GM18951 (cell line): ENCODE measurements at regions not wholly inside any gene's neighbourhood (a gene's known extent, or its start where the extent isn't known, plus 50 kb on each side); places are given as distances from the start of the nearest gene placed in this dataset.
"Not testable (repeated sequence)": the region's sequence is repeated elsewhere in the genome, so short reads cannot be mapped to it uniquely, and the experiment has no call there.

Experiments used
- POLR2A ChIP-seq: IDR thresholded peaks from 4 replicates; pipeline ENCODE4 v1.6.1; 2011; ENCODE audit warnings: mild to moderate bottlenecking; ENCODE audit not compliant: insufficient read length, insufficient read depth; ENCODE audit errors: extremely low read depth
- in situ Hi-C: fragments of 300-500 bp; cut with MboI; formaldehyde crosslinking; loops from one replicate; pipeline ENCODE4 v1.12.0; 2022; ENCODE audit warnings: low sequenced_read_pairs, mixed read lengths, inconsistent platforms; ENCODE audit not compliant: unreplicated experiment

DNA sequence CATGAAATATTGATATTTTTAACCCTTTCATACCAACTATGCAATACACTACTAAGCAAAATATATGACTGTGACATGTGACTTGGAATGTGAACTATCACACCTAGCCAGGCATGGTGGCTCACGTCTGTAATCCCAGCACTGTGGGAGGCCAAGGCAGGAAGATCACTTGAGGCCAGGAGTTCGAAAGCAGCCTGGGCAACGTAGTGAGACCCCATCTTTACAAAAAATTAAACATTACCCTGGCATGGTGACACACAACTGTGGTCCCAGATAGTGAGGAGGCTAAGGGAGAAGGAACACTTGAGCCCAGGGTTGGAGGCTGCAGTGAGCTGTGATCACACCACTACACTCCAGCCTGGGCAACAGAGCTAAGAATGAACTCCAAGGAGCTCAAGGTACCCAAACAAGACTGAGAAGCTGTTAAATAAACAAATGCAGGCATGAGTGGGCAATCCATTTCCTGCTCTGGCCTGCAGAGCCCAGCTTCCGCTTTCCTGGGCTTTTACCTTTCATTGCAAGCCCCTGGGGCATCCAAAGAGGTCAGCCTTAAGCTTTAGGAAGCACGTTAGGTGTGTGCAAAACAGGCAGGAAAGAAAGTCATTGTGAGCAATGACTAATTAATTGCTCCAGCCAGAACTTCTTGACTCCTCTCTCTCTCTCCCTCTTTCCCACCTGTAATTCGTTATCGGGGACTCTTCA lies 162.1 kb upstream of the FOXK1 start:
- in situ Hi-C loops = no loop called here
- TF ChIP-seq POLR2A = no peak

DNA sequence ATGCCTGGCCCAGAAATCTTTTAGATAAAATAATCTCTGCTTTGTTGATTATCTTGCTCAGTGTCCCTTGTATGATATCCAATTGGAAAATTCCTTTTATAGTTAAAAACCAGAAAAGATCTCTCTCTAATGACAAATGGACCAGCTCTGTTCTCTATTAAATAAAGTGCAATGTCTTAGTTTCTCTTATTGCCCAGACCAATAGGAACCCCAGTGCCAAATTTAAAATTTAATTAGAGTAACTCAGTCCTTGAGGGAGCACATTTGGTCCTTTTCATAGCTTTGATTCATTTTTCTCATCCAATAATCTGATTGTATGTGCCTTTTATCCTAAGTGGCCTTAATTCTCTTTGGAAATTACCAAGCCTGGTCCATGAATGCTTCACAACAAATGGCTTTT lies 158.9 kb upstream of the FOXK1 start:
- in situ Hi-C loops = no loop called here
- no peak for TF ChIP-seq POLR2A

DNA sequence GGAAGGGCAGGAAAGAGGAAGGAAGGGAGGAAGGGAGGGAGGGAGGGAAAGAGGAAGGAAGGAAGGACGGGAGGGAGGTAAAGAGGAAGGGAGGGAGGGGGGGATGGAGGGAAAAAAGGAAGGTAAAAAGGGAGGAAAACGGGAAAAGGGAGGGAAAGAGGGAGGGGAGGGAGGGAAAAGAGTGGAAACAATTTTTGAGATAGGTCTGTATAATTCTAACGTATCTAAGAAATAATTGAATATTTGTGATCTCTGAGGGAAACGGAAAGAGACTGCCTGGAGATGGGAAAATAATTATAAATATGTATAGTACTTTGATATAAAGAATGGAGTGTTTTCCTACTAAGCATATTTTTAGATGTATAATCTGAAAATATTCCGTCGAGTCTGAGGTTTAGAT lies 158.2 kb upstream of the FOXK1 start:
- TF ChIP-seq POLR2A = no peak
- in situ Hi-C loops = no loop called here

DNA sequence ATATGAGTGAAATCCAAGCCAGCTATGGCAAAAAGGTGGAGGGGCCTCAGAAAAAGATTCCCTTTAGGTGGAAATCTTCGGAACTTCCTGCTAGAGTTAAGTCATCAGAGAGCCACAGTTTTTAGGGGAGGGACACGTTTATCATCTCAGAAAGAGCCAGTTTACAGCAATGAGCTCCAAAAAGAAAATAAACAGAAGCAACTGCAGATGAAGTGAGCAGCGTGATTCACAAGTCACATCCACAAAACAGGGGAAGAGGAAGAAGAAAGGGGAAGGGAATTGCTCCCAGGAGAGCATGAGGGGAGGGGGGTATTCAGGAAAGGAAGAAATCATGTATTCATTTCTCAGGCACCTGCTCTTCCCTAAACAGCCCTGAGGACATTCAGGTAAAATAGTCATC lies 156.2 kb upstream of the FOXK1 start:
- in situ Hi-C loops = no loop called here
- TF ChIP-seq POLR2A = no peak

DNA sequence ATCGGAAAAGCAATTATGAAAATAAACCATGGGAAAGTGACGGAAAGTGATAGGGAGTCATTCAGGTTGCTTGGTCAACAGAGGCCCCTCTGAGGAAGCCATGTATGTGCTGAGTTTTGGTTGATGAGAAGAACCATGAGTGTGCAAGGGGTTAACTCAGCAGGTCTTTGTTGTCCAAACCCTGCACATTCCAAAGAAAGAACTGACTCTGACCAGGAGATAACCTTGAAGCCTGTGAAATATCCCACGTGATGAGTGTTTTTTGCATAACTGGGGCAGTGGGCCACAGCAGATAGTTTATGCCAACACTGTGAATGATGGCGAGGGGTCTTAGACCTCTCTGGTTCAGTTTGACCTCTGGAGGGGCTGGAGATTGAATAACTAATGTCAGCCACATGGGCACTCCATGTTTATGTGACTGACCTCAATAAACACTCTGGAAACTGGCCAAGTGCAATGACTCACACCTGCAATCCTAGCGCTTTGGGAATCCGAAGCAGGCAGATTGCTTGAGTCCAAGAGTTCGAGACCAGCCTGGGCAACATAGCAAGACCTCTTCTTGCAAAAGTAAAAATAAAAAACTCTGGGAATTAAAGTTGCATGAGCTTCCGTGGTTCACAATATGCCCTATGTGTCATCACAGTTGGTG lies 154.0 kb upstream of the FOXK1 start:
- TF ChIP-seq POLR2A = no peak
- in situ Hi-C loops = no loop called here

DNA sequence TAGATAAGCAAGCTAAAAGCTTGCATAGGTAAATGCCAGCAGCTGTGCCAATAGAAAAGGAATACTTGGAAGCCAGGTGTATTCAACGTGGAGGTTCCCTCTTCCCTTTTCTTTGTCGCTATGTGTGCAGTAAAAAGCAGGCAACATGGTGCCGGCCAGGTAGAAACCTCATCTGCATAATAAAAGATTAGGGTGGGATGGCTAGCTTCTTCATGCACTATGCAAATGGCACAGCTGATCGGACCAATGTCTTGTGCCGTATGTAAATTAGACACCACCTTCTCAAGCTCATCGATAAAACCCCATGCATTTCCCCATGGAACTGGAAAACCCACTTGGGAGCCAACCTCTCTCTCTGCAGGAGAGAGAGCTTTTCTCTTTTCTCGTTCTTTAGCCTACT lies 150.9 kb upstream of the FOXK1 start:
- in situ Hi-C loops = no loop called here
- no peak for TF ChIP-seq POLR2A

DNA sequence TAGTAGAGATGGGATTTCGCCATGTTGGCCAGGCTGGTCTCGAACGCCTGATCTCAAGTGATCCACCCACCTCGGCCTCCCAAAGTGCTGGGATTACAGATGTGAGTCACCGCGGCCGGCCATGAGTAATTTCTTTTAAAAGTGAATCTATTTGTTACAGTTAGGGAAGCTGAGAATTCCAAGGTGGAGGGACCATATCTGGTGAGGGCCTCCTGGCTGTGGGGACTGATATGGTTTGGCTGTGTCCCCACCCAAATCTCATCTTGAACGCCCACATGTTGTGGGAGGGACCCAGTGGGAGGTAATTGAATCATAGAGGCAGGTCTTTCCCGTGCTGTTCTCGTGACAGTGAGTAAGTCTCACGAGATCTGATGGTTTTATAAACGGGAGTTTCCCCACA lies 148.8 kb upstream of the FOXK1 start:
- in situ Hi-C loops = not testable (repeated sequence)

DNA sequence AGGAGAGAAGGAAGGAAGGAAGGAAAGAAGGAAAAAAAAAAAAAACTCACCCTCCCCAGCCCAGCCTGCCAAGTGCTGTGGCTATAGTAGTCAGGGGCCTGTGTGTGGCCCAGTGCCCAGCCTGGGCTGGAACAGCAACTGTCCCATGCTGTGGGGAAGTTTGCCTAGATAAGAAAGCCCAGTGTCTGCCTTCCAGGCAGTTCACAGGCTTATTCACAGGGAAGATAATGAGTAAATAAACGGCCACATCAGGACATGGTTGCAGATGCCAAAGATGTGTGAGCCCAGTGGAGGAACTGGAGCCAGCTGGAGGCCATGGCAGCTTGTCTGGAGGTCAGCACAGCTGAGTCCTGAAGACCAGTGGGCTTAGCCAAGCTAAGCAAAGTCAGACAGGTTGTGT lies 132.4 kb upstream of the FOXK1 start:
- in situ Hi-C loops = no loop called here
- TF ChIP-seq POLR2A = no peak

DNA sequence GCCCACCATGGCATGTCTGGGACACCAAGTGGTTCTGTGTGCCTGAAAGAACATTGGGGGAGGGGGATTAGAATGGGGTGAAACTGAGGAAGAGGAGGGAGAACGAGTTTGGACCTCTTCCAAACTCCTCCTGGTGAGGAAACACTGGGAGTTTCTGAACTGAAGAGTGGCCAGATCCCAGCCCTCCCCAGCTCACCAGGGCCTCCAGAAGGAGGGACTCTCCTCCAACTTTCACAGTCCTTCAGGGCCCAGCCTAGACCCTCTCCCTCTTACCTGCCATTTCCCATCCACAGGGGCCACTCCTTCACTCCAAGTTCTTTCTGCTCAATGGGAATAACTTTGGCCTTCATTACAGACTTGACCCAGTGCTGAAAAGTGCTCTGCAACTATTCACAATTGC lies 132.0 kb upstream of the FOXK1 start:
- TF ChIP-seq POLR2A = no peak
- in situ Hi-C loops = no loop called here

DNA sequence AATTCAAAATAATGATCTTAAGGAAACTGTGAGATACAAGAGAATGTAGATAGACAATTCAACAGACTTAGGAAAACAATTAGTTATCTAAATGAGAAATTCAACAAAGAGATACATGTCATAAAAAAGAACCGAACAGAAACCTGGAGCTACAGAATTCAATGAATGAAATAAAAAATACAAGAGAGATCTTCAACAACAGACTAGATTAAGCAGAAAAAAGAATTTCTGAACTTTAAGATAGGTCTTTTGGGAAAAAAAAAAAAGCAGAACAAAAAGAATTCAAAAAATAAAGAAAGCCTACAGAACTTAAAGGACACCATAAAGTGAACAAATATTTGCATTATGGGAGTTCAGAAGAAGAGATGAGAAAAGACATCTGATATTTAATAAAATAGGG lies 129.1 kb upstream of the FOXK1 start:
- in situ Hi-C loops = no loop called here
- no peak for TF ChIP-seq POLR2A

DNA sequence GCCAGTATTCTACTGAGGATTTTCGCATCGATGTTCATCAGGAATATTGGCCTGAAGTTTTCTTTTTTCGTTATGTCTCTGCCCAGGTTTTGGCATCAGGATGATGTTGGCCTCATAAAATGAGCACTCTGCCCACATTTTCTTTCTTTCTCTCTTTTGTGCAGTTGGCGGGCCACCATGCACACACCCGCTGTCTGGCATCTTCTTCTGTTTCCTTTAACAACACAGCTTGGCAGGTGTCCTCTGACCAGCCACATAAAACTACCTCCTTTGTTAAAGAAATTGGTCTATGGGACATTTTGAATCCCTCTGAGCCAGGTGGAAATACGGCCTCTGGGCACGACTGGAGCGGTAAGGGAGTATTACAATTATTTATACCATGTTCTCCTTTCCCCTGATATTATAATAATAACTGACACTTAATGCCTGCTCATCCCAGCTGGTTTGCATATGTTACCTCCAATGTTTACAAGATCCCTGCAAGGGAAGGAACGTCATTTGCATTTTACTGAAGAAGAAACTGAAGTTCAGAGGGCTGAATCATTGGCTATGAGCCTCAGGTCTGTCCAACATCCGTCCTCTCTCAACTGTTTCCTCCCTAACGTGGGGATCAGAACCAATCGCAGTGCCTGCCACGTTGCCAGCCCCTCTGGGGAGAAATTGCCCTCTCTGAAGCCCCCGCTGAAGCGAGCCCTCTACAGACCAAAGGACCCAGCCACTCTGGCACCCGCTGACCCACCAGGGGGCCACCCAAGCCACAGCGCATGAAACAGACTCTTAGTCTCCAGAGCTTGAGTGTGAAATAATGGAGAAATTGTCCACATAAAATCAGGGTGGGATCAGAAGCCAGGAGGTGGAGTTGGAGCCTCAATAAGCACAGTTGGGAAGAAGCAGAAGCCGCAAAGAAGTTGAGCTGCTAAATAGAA lies 125.0 kb upstream of the FOXK1 start:
- TF ChIP-seq POLR2A = no peak
- in situ Hi-C loops = no loop called here

DNA sequence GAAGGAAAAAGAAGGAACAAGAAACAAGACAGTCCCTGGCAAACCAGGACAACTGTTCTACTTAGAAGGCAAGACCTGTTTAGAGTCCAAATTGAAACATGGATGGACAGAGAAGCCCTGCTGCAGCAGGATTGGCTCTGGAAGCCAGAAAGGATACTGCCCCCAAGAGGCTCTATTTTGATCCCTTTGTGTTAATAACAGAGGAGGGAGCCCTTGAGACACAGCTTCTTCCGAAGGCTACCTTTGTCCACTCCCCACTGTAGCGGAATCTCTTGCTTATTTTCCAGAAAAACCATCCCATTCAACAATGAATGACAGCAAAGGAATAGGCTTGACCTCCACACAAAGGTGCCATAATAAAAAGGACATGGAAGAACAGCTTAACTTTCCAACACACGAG lies 120.3 kb upstream of the FOXK1 start:
- in situ Hi-C loops = no loop called here
- TF ChIP-seq POLR2A = no peak

DNA sequence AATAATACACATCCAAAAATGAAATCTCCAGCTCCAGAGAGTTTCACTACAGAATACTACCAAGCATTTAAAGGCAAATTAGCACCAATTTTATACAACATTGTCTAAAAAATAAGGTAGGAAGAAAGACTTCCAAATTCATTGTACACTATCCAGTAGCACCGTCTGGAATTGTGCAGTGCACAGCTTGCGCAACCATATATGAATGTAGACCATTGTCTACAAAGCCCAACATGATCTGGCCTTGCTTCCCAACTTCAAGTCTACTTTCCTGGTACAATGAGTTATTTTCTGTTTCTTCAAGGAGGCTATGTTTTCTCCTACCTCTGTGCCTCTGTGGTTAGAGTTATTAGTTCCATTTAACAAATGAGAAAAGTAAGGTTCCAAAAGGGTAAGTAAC lies 115.4 kb upstream of the FOXK1 start:
- in situ Hi-C loops = no loop called here

DNA sequence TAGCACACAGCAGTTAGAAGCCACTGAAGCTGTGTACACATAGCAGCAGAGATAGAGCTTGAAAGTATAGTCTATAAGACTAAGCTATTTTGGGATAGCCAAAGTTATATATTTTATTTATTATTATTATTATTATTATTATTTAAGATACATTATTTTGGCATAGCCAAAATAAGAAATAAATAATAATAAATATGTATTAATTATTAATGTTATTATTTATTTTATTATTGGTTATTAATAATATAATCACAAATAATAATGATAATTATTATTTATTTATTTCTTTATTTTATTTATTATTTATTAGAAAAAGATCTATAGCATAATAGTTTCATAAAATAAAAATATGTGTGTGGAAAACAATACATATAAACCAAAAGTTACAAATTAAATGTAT lies 107.2 kb upstream of the FOXK1 start:
- TF ChIP-seq POLR2A = no peak
- in situ Hi-C loops = no loop called here

More for the DNA sequence above, 115.4 kb upstream of the FOXK1 start:
- TF ChIP-seq POLR2A = no peak
